ENCODE measurements at regions not wholly inside any gene's neighbourhood (a gene's known extent, or its start where the extent isn't known, plus 50 kb on each side); places are given as distances from the start of the nearest gene placed in this dataset.

DNA sequence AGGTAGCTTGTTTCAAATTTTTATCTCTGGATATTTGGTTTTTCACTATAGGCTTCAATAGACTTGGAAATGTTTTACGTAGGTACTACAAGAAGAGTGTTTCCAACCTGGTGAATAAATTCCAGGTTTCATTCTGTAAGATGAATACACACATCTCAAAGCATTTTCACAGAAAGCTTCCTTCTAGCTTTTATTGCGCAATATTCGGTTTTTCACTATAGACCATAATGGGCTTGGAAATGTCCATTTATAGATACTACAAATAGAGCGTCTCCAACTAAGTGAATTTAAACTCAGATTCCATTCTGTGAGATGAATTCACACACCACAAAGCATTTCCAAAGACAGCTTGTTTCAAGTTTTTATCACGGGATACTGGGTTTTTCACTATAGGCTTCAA is 857.7 kb upstream of the HS3ST1 start:
- H3K4me1 ChIP-seq: no peaks in the 10 kb centered on the region
- intact Hi-C loops (cut with DNase I; ENCODE audit: low total_unique reads): no loop called here
- no peak overlapping the region for H3K4me3 ChIP-seq
- no peaks in the 10 kb centered on the region for H3K27me3 ChIP-seq
- peaks cover 0 to 27% of the 10 kb centered on the region in 2 donors for H3K9me3 ChIP-seq
- TF ChIP-seq POLR2AphosphoS5 (IDR thresholded peaks at IDR 0.05) (no peak), POLR2A (IDR thresholded peaks at IDR 0.05) (no peak)
- TF ChIP-seq, protein P1, sequence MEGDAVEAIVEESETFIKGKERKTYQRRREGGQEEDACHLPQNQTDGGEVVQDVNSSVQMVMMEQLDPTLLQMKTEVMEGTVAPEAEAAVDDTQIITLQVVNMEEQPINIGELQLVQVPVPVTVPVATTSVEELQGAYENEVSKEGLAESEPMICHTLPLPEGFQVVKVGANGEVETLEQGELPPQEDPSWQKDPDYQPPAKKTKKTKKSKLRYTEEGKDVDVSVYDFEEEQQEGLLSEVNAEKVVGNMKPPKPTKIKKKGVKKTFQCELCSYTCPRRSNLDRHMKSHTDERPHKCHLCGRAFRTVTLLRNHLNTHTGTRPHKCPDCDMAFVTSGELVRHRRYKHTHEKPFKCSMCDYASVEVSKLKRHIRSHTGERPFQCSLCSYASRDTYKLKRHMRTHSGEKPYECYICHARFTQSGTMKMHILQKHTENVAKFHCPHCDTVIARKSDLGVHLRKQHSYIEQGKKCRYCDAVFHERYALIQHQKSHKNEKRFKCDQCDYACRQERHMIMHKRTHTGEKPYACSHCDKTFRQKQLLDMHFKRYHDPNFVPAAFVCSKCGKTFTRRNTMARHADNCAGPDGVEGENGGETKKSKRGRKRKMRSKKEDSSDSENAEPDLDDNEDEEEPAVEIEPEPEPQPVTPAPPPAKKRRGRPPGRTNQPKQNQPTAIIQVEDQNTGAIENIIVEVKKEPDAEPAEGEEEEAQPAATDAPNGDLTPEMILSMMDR (IDR thresholded peaks at IDR 0.05): no peak
- no peaks in the 10 kb centered on the region for H3K36me3 ChIP-seq
- H3K27ac ChIP-seq: no peak overlapping the region
- DNase-seq (ENCODE audit: low spot score in 2 of 2): no peak

DNA sequence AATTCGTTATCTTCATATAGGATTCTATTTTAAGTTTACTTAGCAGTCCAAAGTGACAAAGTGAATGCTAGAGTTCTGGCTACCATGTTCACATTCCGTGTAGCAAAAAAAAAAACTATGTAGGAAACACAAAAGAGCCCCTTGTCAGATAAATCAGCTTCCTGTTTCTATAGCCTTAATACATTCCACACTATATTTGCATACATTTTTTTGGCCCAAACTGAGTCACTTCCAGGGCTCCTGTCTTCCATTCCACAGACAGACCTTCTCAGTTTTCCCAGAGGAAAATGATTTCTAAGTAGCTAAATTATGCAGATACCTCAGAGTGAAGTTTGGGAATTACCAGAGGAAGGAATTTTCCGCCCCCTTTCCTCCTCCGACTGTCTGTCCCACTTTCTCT is 841.9 kb upstream of the HS3ST1 start:
- no peaks in the 10 kb centered on the region for H3K4me1 ChIP-seq
- no peak for DNase-seq (ENCODE audit: low spot score in 2 of 2)
- intact Hi-C loops (cut with DNase I; ENCODE audit: low total_unique reads): no loop called here
- H3K36me3 ChIP-seq: no peaks in the 10 kb centered on the region
- H3K9me3 ChIP-seq: no peaks in the 10 kb centered on the region
- no peaks in the 10 kb centered on the region for H3K27me3 ChIP-seq
- H3K27ac ChIP-seq: no peak overlapping the region
- H3K4me3 ChIP-seq: no peak overlapping the region
- TF ChIP-seq, protein P1 (IDR thresholded peaks at IDR 0.05): no peak
- no peak for TF ChIP-seq POLR2A (IDR thresholded peaks at IDR 0.05)
- no peak for TF ChIP-seq POLR2AphosphoS5 (IDR thresholded peaks at IDR 0.05)

- Histone ChIP-seq H3K4me3 (no peak overlapping the region), H3K27ac (no peak overlapping the region), H3K9me3 (no peaks in the 10 kb centered on the region), H3K36me3 (no peaks in the 10 kb centered on the region), H3K27me3 (no peaks in the 10 kb centered on the region), H3K4me1 (no peaks in the 10 kb centered on the region)
- intact Hi-C loops (cut with DNase I; ENCODE audit: low total_unique reads): no loop called here
- DNase-seq (ENCODE audit: low spot score in 2 of 2): no peak
- no peak for TF ChIP-seq POLR2A (IDR thresholded peaks at IDR 0.05)
- no peak for TF ChIP-seq POLR2AphosphoS5 (IDR thresholded peaks at IDR 0.05)
- TF ChIP-seq, protein P1 (IDR thresholded peaks at IDR 0.05): no peak
Measured at GRCh38 chr4:12265554-12265953, 836.9 kb upstream of the HS3ST1 start.

GRCh38 chr4:12260453-12260852 is 831.8 kb upstream of the HS3ST1 start:
- intact Hi-C loops (cut with DNase I; ENCODE audit: low total_unique reads): no loop called here

DNA sequence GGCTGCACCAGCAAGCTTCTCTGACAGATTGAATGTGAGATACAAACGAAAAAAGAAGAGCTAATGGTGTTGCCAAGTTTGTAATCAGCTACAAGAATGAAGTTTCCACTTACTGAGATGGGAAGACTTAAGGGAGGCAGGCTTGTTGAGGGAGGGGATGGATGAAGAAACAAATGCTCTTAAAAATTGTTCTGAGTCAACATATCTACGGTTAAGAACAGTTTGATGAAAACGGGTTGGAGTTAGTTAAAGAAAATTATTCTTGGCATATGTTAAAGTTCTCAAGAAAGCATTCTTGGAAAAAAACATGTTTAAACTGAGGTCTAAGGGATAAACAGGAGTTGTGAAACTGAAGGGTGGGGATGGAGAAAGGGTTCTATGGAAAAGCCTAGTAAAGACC is 816.3 kb upstream of the HS3ST1 start:
- Histone ChIP-seq H3K36me3 (no peaks in the 10 kb centered on the region), H3K4me3 (no peak overlapping the region), H3K27me3 (no peaks in the 10 kb centered on the region), H3K4me1 (no peaks in the 10 kb centered on the region), H3K9me3 (no peaks in the 10 kb centered on the region), H3K27ac (no peak overlapping the region)
- no peak for DNase-seq (ENCODE audit: low spot score in 2 of 2)
- intact Hi-C loops (cut with DNase I; ENCODE audit: low total_unique reads): no loop called here
- no peak for TF ChIP-seq POLR2AphosphoS5 (IDR thresholded peaks at IDR 0.05)
- TF ChIP-seq POLR2A (IDR thresholded peaks at IDR 0.05): no peak

More at GRCh38 chr4:12260453-12260852, 831.8 kb upstream of the HS3ST1 start:
- Histone ChIP-seq H3K4me3 (no peak overlapping the region), H3K4me1 (no peaks in the 10 kb centered on the region), H3K27me3 (no peaks in the 10 kb centered on the region), H3K36me3 (no peaks in the 10 kb centered on the region), H3K27ac (no peak overlapping the region), H3K9me3 (no peaks in the 10 kb centered on the region)
- TF ChIP-seq, protein P1 (IDR thresholded peaks at IDR 0.05): no peak
- no peak for DNase-seq (ENCODE audit: low spot score in 2 of 2)

- Histone ChIP-seq H3K36me3 (no peaks in the 10 kb centered on the region), H3K27ac (no peak overlapping the region), H3K27me3 (no peaks in the 10 kb centered on the region), H3K4me1 (no peaks in the 10 kb centered on the region), H3K4me3 (no peak overlapping the region), H3K9me3 (no peaks in the 10 kb centered on the region)
- no peak for DNase-seq (ENCODE audit: low spot score in 2 of 2)
- TF ChIP-seq POLR2A (IDR thresholded peaks at IDR 0.05) (no peak), POLR2AphosphoS5 (IDR thresholded peaks at IDR 0.05) (no peak)
- TF ChIP-seq, protein P1 (IDR thresholded peaks at IDR 0.05): no peak
- intact Hi-C loops (cut with DNase I; ENCODE audit: low total_unique reads): no loop called here
Measured at GRCh38 chr4:12242354-12242753, 813.7 kb upstream of the HS3ST1 start.
